G401 (cell line): ENCODE measurements at regions not wholly inside any gene's neighbourhood (a gene's known extent, or its start where the extent isn't known, plus 50 kb on each side); places are given as distances from the start of the nearest gene placed in this dataset.
"Not testable (repeated sequence)": the region's sequence is repeated elsewhere in the genome, so short reads cannot be mapped to it uniquely, and the experiment has no call there.

Experiments
- DNase-seq: peaks from one replicate; pipeline ENCODE4 v3.0.0-alpha.2; 2015; ENCODE audit warnings: low spot score
- in situ Hi-C: cut with HindIII; loops from 2 replicates; pipeline ENCODE4 v1.10.0; 2016; ENCODE audit warnings: low sequenced_read_pairs, mixed read lengths

GRCh38 chr3:195978585-195978984 is 70.2 kb upstream of the TNK2 start:
- DNase-seq, in situ Hi-C loops: not testable (repeated sequence)

GRCh38 chr3:195976876-195977275 is 68.5 kb upstream of the TNK2 start:
- DNase-seq, in situ Hi-C loops: not testable (repeated sequence)

GRCh38 chr3:195974281-195974680 is 65.9 kb upstream of the TNK2 start:
- DNase-seq, in situ Hi-C loops: not testable (repeated sequence)

DNA sequence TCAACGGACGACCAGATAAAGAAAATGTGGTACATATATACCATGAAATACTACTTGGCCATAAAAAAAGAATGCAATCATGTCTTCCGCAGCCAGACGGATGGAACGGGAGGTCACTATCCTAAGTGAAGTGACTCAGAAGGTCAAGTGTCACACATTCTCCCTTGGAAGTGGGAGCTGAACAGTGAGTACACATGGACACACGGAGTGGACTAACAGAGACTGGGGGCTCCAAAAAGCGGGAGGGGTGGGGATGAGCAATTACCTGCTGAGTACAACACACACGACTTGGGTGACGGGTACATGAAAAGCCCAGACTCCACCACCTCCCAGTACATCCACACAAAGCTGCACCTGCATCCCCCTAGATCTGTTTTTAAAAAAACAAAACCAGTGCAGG is 62.5 kb upstream of the TNK2 start:
- in situ Hi-C loops, DNase-seq: not testable (repeated sequence)

- in situ Hi-C loops, DNase-seq: not testable (repeated sequence)
These were observed 61.8 kb upstream of the TNK2 start for GRCh38 chr3:195969838-195970776.

- in situ Hi-C loops: not testable (repeated sequence)
These were observed 61.0 kb upstream of the TNK2 start for GRCh38 chr3:195969341-195969740.

GRCh38 chr3:195968104-195968503 is 59.8 kb upstream of the TNK2 start:
- in situ Hi-C loops, DNase-seq: not testable (repeated sequence)

More at GRCh38 chr3:195969341-195969740, 61.0 kb upstream of the TNK2 start:
- DNase-seq: not testable (repeated sequence)

DNA sequence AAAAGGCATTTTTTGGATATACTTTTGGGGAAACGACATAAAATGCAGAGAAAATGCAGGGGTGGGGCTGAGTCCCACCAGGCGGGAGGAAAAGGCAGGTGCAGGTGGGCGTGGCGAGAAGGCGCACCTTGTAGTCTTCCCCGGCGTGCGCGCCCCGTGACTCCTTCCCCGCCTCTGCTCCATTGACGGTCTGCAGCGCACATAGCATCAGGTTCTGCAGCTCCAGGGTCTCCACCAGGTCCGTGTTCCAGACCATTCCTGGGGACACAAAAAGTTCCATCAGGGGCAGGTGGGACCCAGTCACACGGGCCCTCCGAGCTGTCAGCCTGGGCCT is 59.0 kb upstream of the TNK2 start:
- in situ Hi-C loops, DNase-seq: not testable (repeated sequence)

DNA sequence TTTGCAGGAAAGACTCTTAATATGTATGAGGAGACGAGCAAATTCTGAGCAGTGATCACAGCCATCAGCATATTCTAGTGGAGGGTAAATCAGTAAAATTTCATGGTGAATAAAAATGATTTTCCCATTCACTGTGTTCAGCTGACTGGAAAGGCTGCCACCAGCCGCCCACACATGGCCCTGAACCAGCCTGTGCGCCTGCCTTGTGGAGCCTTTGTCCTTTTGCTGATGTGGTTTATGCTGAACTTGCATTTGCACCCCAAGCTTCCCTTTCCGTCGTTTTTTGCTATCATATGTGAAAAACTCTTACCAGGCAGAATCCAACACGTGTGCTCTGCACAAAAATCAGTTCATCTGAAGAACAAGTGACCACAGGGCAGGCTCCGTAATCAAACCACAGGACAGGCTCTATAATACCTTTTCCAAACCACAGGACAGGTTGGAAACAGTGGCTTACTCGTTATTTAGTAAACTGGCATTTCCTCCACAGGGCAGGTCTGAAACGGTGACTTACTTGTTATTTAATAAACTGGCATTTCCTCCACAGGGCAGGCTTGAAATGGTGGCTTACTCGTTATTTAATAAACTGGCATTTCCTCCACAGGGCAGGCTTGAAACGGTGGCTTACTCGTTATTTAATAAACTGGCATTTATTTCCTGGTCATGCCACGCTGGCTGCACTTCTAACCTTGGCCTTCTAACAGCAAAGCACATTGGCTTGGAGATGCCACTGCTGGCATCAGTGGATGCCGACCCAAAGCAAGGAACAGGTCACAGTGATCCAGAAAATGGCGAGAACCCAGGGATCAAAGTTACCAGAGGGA is 58.4 kb upstream of the TNK2 start:
- DNase-seq, in situ Hi-C loops: not testable (repeated sequence)

GRCh38 chr3:195965217-195965616 is 56.9 kb upstream of the TNK2 start:
- DNase-seq, in situ Hi-C loops: not testable (repeated sequence)

DNA sequence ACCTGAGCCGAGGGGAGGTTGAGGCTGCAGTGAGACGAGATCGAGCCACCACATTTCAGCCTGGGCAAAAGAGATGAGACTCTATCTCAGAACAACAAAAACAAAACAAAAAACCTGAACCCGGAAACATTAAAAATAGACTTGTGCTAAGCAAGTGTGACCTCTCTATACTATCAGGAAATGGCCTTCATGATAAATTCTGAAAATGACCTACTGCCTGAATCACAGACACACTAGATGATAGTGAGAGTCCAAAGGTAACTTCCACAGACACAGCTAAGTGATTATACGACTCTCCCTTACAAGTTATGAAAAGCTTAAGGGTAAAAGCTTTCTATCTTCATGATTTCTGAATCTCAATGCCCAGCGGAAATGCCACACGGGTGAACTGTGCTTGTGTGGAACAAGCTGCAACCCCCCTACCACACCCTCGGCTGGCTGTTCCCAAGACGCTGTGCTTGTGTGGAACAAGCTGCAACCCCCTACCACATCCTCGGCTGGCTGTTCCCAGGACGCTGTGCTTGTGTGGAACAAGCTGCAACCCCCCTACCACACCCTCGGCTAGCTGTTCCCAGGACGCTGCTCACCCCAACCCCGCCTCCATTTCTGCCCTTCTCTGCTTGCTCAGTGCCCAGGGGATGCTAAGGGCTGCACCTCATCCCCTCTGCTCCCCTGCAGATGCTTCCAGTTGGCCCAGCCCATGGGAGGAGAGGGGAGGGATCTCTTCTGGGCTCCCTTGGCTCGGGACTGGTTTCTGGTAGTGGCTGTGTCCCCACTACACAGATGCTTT is 56.2 kb upstream of the TNK2 start:
- in situ Hi-C loops, DNase-seq: not testable (repeated sequence)

DNA sequence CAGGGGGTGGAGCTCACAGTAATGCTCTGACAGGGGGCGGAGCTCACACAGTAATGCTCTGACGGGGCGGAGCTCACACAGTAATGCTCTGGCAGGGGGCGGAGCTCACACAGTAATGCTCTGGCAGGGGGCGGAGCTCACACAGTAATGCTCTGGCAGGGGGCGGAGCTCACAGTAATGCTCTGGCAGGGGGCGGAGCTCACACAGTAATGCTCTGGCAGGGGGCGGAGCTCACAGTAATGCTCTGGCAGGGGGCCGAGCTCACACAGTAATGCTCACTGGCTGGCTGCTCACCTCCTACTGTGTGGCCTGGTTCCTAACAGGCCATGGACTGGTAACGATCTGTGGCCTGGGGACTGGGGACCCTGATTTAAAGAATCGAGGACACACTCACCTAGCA is 53.9 kb upstream of the TNK2 start:
- in situ Hi-C loops, DNase-seq: not testable (repeated sequence)

DNA sequence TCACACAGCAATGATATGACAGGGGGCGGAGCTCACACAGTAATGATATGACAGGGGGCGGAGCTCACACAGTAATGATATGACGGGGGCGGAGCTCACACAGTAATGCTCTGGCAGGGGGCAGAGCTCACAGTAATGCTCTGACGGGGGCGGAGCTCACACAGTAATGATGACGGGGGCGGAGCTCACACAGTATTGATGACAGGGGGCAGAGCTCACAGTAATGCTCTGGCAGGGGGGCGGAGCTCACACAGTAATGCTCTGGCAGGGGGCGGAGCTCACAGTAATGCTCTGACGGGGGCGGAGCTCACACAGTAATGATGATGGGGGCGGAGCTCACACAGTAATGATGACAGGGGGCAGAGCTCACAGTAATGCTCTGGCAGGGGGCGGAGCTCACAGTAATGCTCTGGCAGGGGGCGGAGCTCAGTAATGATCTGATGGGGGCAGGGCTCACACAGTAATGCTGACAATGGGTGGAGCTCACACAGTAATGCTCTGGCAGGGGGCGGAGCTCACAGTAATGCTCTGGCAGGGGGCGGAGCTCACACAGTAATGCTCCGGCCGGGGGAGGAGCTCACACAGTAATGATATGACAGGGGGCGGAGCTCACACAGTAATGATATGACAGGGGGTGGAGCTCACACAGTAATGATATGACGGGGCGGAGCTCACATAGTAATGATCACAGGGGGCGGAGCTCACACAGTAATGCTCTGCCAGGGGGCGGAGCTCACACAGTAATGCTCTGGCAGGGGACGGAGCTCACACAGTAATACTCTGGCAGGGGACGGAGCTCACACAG is 52.8 kb upstream of the TNK2 start:
- in situ Hi-C loops, DNase-seq: not testable (repeated sequence)

DNA sequence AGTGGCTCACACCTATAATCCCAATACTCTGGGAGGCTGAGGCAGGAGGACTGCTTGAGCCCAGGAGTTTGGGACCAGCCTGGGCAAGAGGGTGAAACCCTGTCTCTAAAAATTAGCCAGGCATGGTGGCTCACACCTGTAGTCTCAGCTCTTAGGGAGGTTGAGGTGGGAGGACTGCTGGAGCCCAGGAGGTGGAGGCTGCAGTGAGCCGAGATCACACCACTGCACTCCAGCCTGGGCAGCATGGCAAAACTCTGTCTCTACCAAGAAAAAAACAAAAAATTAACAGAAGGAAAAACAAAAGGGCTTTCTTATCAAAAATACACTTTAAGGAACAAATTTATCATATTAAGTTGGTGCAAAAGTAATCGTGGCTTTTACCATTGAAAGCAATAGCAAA is 51.8 kb upstream of the TNK2 start:
- in situ Hi-C loops, DNase-seq: not testable (repeated sequence)

- DNase-seq, in situ Hi-C loops: not testable (repeated sequence)
These were observed 51.2 kb upstream of the TNK2 start for GRCh38 chr3:195959367-195960157.

GRCh38 chr3:195958736-195959135 is 50.4 kb upstream of the TNK2 start:
- in situ Hi-C loops: not testable (repeated sequence)
- DNase-seq: peak; percentile 44
